Glutamatergic neuron (in vitro differentiated cells): ENCODE measurements at regions not wholly inside any gene's neighbourhood (a gene's known extent, or its start where the extent isn't known, plus 50 kb on each side); places are given as distances from the start of the nearest gene placed in this dataset.

ENCODE experiments used
- DNase-seq: peaks from one replicate; pipeline ENCODE4 v3.0.0; 2022
- H3K27ac Mint-ChIP-seq: one replicate; pipeline ENCODE4 v1.8.0; 2020; ENCODE audit warnings: mild to moderate bottlenecking, mixed read lengths, inconsistent platforms; ENCODE audit not compliant: unreplicated experiment
- H3K27me3 Mint-ChIP-seq: one replicate; pipeline ENCODE4 v1.8.0; 2020; ENCODE audit warnings: mild to moderate bottlenecking, moderate library complexity, mixed read lengths, inconsistent platforms; ENCODE audit not compliant: unreplicated experiment
- H3K36me3 Mint-ChIP-seq: one replicate; pipeline ENCODE4 v1.8.0; 2020; ENCODE audit warnings: mild to moderate bottlenecking, mixed read lengths, inconsistent platforms; ENCODE audit not compliant: unreplicated experiment
- H3K4me1 Mint-ChIP-seq: one replicate; pipeline ENCODE4 v1.8.0; 2020; ENCODE audit warnings: mild to moderate bottlenecking, low read depth, mixed read lengths, inconsistent platforms; ENCODE audit not compliant: unreplicated experiment
- H3K4me3 Mint-ChIP-seq: one replicate; pipeline ENCODE4 v1.8.0; 2020; ENCODE audit warnings: mild to moderate bottlenecking, mixed read lengths, inconsistent platforms; ENCODE audit not compliant: unreplicated experiment
- H3K9me3 Mint-ChIP-seq: one replicate; pipeline ENCODE4 v1.8.0; 2020; ENCODE audit warnings: mild to moderate bottlenecking, moderate library complexity, mixed read lengths, inconsistent platforms; ENCODE audit not compliant: unreplicated experiment
- TF ChIP-seq, protein P1 (sequence below): fragments of 200-600 bp; sonication (generic); IDR thresholded peaks from one replicate; pipeline ENCODE4 v1.5.0; 2021; ENCODE audit not compliant: partially characterized antibody, unreplicated experiment

DNA sequence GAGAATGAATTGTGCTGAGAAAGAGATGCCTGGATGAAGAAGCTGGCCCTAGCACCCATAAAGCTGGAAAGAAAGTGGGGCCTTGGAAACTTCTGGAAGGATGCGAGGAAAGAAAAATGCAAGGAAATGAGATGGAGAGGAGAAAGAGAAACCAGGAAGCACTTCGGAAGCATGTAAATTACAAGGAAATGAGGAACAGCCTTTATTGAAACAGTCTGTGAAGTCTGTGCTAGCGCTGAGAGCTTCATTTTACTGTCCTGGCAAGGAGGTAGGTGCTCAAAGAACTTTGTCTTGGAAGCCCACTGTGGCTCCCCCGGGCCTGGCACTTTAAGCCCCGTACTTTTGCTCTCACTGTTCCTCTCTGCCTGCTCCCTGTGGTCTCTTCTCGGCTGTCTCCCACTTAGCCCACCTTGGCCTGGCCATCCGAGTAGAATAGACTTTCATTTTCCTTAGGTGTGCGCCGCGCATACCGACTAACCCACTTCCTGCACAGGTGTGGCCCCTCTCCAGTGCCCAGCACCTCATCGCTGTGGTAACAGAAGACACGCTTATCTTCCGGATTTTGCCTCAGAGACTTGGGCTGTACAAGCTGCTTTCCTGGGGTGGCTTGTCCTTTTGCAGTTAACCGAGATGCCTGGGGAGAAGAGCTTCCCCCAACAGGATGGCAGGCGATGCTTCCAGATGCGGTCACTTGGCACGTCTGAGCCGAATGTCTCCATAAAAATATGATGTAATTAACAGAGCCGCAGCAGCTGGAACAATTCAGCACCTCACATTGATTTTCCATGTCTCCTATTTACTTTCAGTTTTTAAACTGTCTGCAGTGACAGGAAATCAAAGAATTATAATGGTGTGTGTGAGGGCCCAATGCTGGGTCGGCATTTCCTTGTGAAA is 199.6 kb downstream of the HRH4 start:
- Mint-ChIP-seq H3K4me1 (peaks cover 53% of the 10 kb centered on the region), H3K27me3 (peaks cover 14% of the 10 kb centered on the region), H3K36me3 (no peaks in the 10 kb centered on the region), H3K27ac (no peak overlapping the region), H3K4me3 (no peak overlapping the region), H3K9me3 (peaks cover 14% of the 10 kb centered on the region)
- no peak for DNase-seq
- TF ChIP-seq, protein P1, sequence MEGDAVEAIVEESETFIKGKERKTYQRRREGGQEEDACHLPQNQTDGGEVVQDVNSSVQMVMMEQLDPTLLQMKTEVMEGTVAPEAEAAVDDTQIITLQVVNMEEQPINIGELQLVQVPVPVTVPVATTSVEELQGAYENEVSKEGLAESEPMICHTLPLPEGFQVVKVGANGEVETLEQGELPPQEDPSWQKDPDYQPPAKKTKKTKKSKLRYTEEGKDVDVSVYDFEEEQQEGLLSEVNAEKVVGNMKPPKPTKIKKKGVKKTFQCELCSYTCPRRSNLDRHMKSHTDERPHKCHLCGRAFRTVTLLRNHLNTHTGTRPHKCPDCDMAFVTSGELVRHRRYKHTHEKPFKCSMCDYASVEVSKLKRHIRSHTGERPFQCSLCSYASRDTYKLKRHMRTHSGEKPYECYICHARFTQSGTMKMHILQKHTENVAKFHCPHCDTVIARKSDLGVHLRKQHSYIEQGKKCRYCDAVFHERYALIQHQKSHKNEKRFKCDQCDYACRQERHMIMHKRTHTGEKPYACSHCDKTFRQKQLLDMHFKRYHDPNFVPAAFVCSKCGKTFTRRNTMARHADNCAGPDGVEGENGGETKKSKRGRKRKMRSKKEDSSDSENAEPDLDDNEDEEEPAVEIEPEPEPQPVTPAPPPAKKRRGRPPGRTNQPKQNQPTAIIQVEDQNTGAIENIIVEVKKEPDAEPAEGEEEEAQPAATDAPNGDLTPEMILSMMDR: no peak

DNA sequence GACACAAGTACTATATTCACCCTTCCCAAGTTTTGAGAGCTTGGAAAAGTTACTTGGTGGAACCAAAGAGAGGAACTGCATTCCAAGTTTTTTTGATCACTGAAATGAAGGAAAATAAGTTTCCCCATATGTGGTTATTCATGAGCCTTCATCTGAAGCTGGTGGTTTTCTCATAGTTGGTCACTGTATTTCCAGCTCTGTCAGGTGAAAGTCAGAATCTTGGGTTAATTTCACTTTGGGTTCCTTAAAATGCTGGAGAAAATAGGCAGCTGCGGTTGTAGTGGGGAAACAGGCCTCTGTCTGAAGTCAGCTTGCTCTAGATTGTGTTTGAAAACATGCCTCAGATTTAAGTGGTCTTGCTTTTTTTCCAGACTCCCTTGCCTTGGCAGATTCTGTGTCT is 200.5 kb downstream of the HRH4 start:
- peaks cover 16% of the 10 kb centered on the region for H3K9me3 Mint-ChIP-seq
- no peak for DNase-seq
- peaks cover 12% of the 10 kb centered on the region for H3K27me3 Mint-ChIP-seq
- TF ChIP-seq, protein P1: no peak
- no peak overlapping the region for H3K27ac Mint-ChIP-seq
- H3K4me3 Mint-ChIP-seq: no peak overlapping the region
- no peaks in the 10 kb centered on the region for H3K36me3 Mint-ChIP-seq
- H3K4me1 Mint-ChIP-seq: peaks cover 48% of the 10 kb centered on the region

DNA sequence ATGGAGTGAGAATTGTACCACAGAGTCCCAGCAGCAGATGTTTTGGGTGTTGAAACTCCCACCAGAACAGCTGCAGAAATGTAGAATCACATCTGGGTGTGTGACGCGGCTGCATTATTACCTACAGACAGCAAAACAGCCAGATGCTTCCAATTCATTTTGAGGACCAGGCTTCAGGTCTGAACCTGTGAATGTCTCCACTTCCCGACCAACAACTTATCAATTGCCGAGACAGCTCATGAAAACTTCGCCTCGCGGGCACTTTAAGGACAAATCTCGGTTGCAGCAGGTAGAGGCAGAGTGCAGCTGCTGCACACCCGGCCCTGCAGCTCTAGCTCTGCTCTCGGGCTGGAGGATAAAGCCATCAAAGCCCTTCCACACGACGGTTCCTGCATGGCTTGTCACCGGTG is 202.0 kb downstream of the HRH4 start:
- Mint-ChIP-seq H3K4me3 (no peak overlapping the region), H3K36me3 (no peaks in the 10 kb centered on the region), H3K9me3 (peaks cover 3% of the 10 kb centered on the region), H3K27me3 (peaks cover 5% of the 10 kb centered on the region), H3K4me1 (peaks cover 34% of the 10 kb centered on the region), H3K27ac (no peak overlapping the region)
- no peak for DNase-seq
- TF ChIP-seq, protein P1: no peak

DNA sequence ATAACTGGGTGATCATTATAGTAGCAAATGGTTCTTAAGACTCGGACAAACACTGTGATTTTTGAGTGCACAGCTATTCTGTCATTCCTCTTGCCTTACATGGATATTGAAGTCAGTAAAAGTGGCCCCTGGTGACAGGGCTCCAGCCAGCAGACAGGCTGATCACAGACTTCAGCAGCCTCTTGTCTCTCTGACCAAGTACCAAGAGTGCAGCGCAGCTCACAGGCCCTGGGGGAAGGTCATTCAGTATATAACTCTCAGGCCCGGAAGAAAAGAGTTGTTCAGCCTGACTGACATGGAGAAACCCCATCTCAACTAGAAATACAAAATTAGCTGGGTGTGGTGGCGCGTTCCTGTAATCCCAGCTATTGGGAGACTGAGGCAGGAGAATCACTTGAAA is 202.6 kb downstream of the HRH4 start:
- Mint-ChIP-seq H3K4me1 (peaks cover 28% of the 10 kb centered on the region), H3K36me3 (no peaks in the 10 kb centered on the region), H3K9me3 (peaks cover 3% of the 10 kb centered on the region), H3K4me3 (peak overlapping the region; percentile 41), H3K27me3 (peaks cover 2% of the 10 kb centered on the region), H3K27ac (no peak overlapping the region)
- TF ChIP-seq, protein P1: no peak
- no peak for DNase-seq

DNA sequence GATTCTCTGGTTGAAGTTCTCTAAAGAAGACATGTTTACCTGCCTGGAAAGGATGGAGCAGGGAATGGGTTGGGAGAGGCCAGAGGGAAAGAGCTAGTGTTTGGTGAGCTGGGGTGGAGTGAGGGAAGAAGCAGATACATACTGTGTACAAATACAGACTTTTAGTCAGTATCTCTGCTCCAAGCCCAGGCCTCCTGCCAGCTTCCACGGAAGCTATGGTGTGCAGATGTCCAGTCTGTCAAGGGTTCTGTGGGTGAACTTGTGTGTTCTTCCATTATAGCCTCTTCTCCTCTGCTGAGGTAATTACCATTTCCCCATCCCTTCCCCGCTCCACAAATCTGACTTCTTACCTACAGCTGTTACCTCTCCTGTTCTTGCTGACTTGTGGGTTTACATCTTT is 208.6 kb downstream of the HRH4 start:
- Mint-ChIP-seq H3K9me3 (peaks cover 3% of the 10 kb centered on the region), H3K36me3 (no peaks in the 10 kb centered on the region), H3K4me1 (peaks cover 35% of the 10 kb centered on the region), H3K27ac (peak overlapping the region; percentile 3), H3K27me3 (peaks cover 2% of the 10 kb centered on the region), H3K4me3 (no peak overlapping the region)
- no peak for DNase-seq
- TF ChIP-seq, protein P1: no peak
